Trophoblast cell (in vitro differentiated cells and primary cell): ENCODE measurements at regions not wholly inside any gene's neighbourhood (a gene's known extent, or its start where the extent isn't known, plus 50 kb on each side); places are given as distances from the start of the nearest gene placed in this dataset.
A peak's percentile ranks its signal among the peaks of the same experiment; 100 is the strongest.

Experiments used
- DNase-seq, 2 donors: peaks; one replicate each; pipeline ENCODE4 v3.0.0-alpha.2; 2016
- H2AFZ ChIP-seq: 2 replicates; pipeline ENCODE4 v1.6.1; 2013; ENCODE audit warnings: low read length, moderate library complexity, mild to moderate bottlenecking; ENCODE audit not compliant: insufficient read depth, poor library complexity
- H2AK5ac ChIP-seq: 2 replicates; pipeline ENCODE4 v1.6.1; 2013; ENCODE audit warnings: mild to moderate bottlenecking, low read length
- H2BK120ac ChIP-seq: 2 replicates; pipeline ENCODE4 v1.6.1; 2013; ENCODE audit warnings: low read length, mild to moderate bottlenecking, moderate library complexity; ENCODE audit not compliant: insufficient read depth, poor library complexity
- H2BK12ac ChIP-seq: 2 replicates; pipeline ENCODE4 v1.6.1; 2013; ENCODE audit warnings: mild to moderate bottlenecking, low read length, moderate library complexity
- H2BK5ac ChIP-seq: 2 replicates; pipeline ENCODE4 v1.6.1; 2013; ENCODE audit warnings: low read length, low read depth, moderate library complexity, mild to moderate bottlenecking; ENCODE audit not compliant: poor library complexity
- H3K14ac ChIP-seq: 2 replicates; pipeline ENCODE4 v1.6.1; 2013; ENCODE audit warnings: mild to moderate bottlenecking, low read length
- H3K18ac ChIP-seq: 2 replicates; pipeline ENCODE4 v1.6.1; 2013; ENCODE audit warnings: mild to moderate bottlenecking, low read length
- H3K23ac ChIP-seq: 2 replicates; pipeline ENCODE4 v1.6.1; 2013; ENCODE audit warnings: low read length
- H3K27ac ChIP-seq: 2 replicates; pipeline ENCODE4 v1.5.1; 2013; ENCODE audit warnings: low read depth, mild to moderate bottlenecking, inconsistent platforms, low read length, moderate library complexity
- H3K27me3 ChIP-seq: 2 replicates; pipeline ENCODE4 v1.6.1; 2013; ENCODE audit warnings: inconsistent platforms, mild to moderate bottlenecking, low read length, moderate library complexity; ENCODE audit not compliant: insufficient read depth
- H3K36me3 ChIP-seq, 2 experiments: 1 replicate in 1 of 2; 2 replicates in 1 of 2; pipeline ENCODE4 v1.6.1; 2013; ENCODE audit warnings: low read length in 2 of 2, mild to moderate bottlenecking in 2 of 2, moderate library complexity in 1 of 2; ENCODE audit not compliant: insufficient read depth in 2 of 2, control insufficient read depth in 1 of 2
- H3K4ac ChIP-seq: 2 replicates; pipeline ENCODE4 v1.6.1; 2013; ENCODE audit warnings: low read depth, mild to moderate bottlenecking, low read length, moderate library complexity
- H3K4me1 ChIP-seq, 2 experiments: 1 replicate in 1 of 2; 2 replicates in 1 of 2; pipeline ENCODE4 v1.6.1; 2013; ENCODE audit warnings: low read length in 2 of 2, mild to moderate bottlenecking in 2 of 2, moderate library complexity in 1 of 2; ENCODE audit not compliant: insufficient read depth in 2 of 2, control insufficient read depth in 1 of 2
- H3K4me2 ChIP-seq: 2 replicates; pipeline ENCODE4 v1.6.1; 2013; ENCODE audit warnings: inconsistent platforms, mild to moderate bottlenecking, low read length, moderate library complexity
- H3K4me3 ChIP-seq: 2 replicates; pipeline ENCODE4 v1.5.1; 2013; ENCODE audit warnings: mild to moderate bottlenecking, low read depth, low read length, inconsistent platforms
- H3K79me1 ChIP-seq: one replicate; pipeline ENCODE4 v1.6.1; 2013; ENCODE audit warnings: low read length
- H3K79me2 ChIP-seq: 2 replicates; pipeline ENCODE4 v1.6.1; 2013; ENCODE audit warnings: low read length, mild to moderate bottlenecking; ENCODE audit not compliant: control insufficient read depth, insufficient read depth, poor library complexity
- H3K9ac ChIP-seq: 2 replicates; pipeline ENCODE4 v1.6.1; 2013; ENCODE audit warnings: mild to moderate bottlenecking, low read length
- H3K9me3 ChIP-seq: 2 replicates; pipeline ENCODE4 v1.6.1; 2013; ENCODE audit warnings: low read depth, mild to moderate bottlenecking, control low read depth, inconsistent platforms, low read length; ENCODE audit not compliant: insufficient read depth
- H4K12ac ChIP-seq: 2 replicates; pipeline ENCODE4 v1.6.1; 2013; ENCODE audit warnings: low read depth, mild to moderate bottlenecking, low read length, moderate library complexity
- H4K8ac ChIP-seq: 2 replicates; pipeline ENCODE4 v1.6.1; 2013; ENCODE audit warnings: low read depth, mild to moderate bottlenecking, low read length, moderate library complexity
- H4K91ac ChIP-seq: one replicate; pipeline ENCODE4 v1.6.1; 2013; ENCODE audit warnings: low read depth, mild to moderate bottlenecking, low read length, moderate library complexity
- WGBS: extraction: QIAGEN DNeasy Blood & Tissue Kit; methylation state at CpG from one replicate; pipeline ENCODE4 v1.1.7; 2013; ENCODE audit warnings: missing lambda C conversion rate; ENCODE audit not compliant: insufficient read length, insufficient coverage; ENCODE audit errors: extremely low coverage; 5-methylcytosine and 5-hydroxymethylcytosine counted together

- no peak overlapping the region for H3K14ac ChIP-seq
- H3K79me1 ChIP-seq: no peaks in the 10 kb centered on the region
- no peaks in the 10 kb centered on the region for H3K9me3 ChIP-seq
- H4K91ac ChIP-seq: no peak overlapping the region
- no peak overlapping the region for H3K27ac ChIP-seq
- no peaks in the 10 kb centered on the region for H3K36me3 ChIP-seq
- no peaks in the 10 kb centered on the region for H3K27me3 ChIP-seq
- H3K9ac ChIP-seq: no peak overlapping the region
- H2BK5ac ChIP-seq: no peak overlapping the region
- no peak overlapping the region for H3K4me2 ChIP-seq
- H3K18ac ChIP-seq: no peak overlapping the region
- H3K23ac ChIP-seq: no peak overlapping the region
- H3K79me2 ChIP-seq: no peaks in the 10 kb centered on the region
- H2AFZ ChIP-seq: no peak overlapping the region
- no peak overlapping the region for H3K4ac ChIP-seq
- no peak overlapping the region for H3K4me3 ChIP-seq
- H3K4me1 ChIP-seq: no peaks in the 10 kb centered on the region
- H2BK12ac ChIP-seq: no peak overlapping the region
- whole genome bisulfite sequencing: no CpG with 5 or more reads among the region's 2 CpGs
- no peak overlapping the region for H4K8ac ChIP-seq
- no peak for DNase-seq
- no peak overlapping the region for H4K12ac ChIP-seq
- H2BK120ac ChIP-seq: no peak overlapping the region
- no peak overlapping the region for H2AK5ac ChIP-seq
Measured at GRCh38 chr16:49193596-49193995, 88.0 kb downstream of the CBLN1 start.

GRCh38 chr16:49189286-49189685, 92.4 kb downstream of the CBLN1 start:
- Histone ChIP-seq H3K36me3 (no peaks in the 10 kb centered on the region), H2AK5ac (no peak overlapping the region), H3K4me3 (no peak overlapping the region), H3K18ac (no peak overlapping the region), H2BK5ac (no peak overlapping the region), H2BK12ac (no peak overlapping the region), H4K8ac (no peak overlapping the region), H3K4ac (no peak overlapping the region), H3K9ac (no peak overlapping the region), H2AFZ (no peak overlapping the region), H3K23ac (no peak overlapping the region), H3K9me3 (no peaks in the 10 kb centered on the region), H3K79me1 (no peaks in the 10 kb centered on the region), H3K14ac (no peak overlapping the region), H3K79me2 (no peaks in the 10 kb centered on the region), H3K27me3 (no peaks in the 10 kb centered on the region), H4K91ac (no peak overlapping the region), H3K4me1 (no peaks in the 10 kb centered on the region), H2BK120ac (no peak overlapping the region), H3K4me2 (no peak overlapping the region), H4K12ac (no peak overlapping the region), H3K27ac (no peak overlapping the region)
- WGBS: no CpG with 5 or more reads among the region's 1 CpG
- DNase-seq: peak in 1 of 2 donors; percentile 1

DNA sequence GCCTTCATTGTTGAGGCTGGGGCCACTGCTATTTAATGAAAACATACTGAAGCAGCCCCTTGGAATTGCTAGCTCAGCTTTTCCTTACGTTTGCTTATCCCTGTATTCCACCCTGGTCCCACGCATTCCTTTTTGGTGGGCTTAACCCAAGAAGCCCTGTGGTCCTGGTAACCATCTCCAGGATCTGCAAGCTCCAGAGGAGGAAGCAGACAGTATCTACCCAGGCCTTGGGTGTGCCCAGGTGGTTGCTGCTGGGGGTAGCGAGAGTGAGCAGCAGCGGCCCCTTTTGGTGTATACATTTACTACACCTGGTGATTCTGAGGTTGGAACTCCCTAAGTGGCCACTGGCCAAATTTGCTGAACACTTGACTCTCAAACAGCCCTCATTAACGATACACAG, 97.7 kb downstream of the CBLN1 start:
- Histone ChIP-seq H3K9me3 (no peaks in the 10 kb centered on the region), H4K12ac (no peak overlapping the region), H3K79me1 (no peaks in the 10 kb centered on the region), H3K4me1 (no peaks in the 10 kb centered on the region), H2AFZ (no peak overlapping the region), H3K4me2 (no peak overlapping the region), H2BK12ac (no peak overlapping the region), H3K36me3 (no peaks in the 10 kb centered on the region), H3K18ac (no peak overlapping the region), H3K27ac (no peak overlapping the region), H2BK5ac (no peak overlapping the region), H2BK120ac (no peak overlapping the region), H3K4me3 (no peak overlapping the region), H3K14ac (no peak overlapping the region), H3K23ac (no peak overlapping the region), H4K8ac (no peak overlapping the region), H3K27me3 (no peaks in the 10 kb centered on the region), H3K9ac (no peak overlapping the region), H2AK5ac (no peak overlapping the region), H3K4ac (no peak overlapping the region), H4K91ac (no peak overlapping the region), H3K79me2 (no peaks in the 10 kb centered on the region)
- no CpG with 5 or more reads among the region's 5 CpGs for WGBS
- peak in 1 of 2 donors; percentile 1 for DNase-seq

DNA sequence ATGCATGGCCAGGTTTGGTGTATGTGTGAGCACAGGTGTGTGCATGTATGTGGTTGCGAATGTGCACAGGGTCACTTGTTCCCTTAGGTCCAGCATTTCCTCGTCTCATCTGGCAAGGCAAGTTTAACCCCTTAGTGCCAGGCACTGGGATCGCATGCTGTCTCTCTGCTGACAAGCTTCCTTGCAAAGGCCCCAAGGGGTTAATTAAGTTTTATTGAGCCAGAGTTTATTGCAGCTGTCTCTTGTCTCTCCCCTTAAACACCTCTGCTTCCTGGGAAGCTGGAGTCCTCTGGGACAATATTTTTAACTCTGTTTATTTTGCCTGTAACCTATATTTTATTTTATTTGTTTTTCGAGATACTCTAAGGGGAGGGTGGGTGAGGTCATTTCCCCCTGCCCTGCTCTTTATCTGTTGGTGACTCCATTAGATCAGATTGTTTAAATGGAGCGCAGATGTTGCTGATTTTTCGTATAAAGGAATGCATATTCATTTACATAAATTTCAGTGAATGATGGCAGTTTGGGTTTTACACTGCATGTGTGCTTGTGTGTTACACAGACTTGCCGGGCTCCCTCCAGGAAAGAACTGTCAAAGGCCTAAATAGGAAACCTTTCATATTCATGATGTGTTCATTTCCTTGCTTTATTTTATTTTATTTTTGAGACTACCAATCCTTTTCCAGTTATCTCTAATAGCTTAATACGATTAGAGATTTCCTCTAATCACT, 99.7 kb downstream of the CBLN1 start:
- no peak for DNase-seq
- Histone ChIP-seq H4K8ac (no peak overlapping the region), H3K79me2 (no peaks in the 10 kb centered on the region), H3K36me3 (no peaks in the 10 kb centered on the region), H4K12ac (no peak overlapping the region), H3K27me3 (no peaks in the 10 kb centered on the region), H2BK5ac (no peak overlapping the region), H3K23ac (peak overlapping the region; percentile 95), H2AK5ac (no peak overlapping the region), H3K14ac (no peak overlapping the region), H3K4me2 (no peak overlapping the region), H2BK120ac (no peak overlapping the region), H3K18ac (no peak overlapping the region), H3K4me1 (no peaks in the 10 kb centered on the region), H3K9ac (no peak overlapping the region), H4K91ac (no peak overlapping the region), H2BK12ac (no peak overlapping the region), H3K9me3 (no peaks in the 10 kb centered on the region), H2AFZ (no peak overlapping the region), H3K79me1 (no peaks in the 10 kb centered on the region), H3K27ac (no peak overlapping the region), H3K4me3 (no peak overlapping the region), H3K4ac (no peak overlapping the region)
- no CpG with 5 or more reads among the region's 8 CpGs for WGBS
